ENCODE measurements at regions not wholly inside any gene's neighbourhood (a gene's known extent, or its start where the extent isn't known, plus 50 kb on each side); places are given as distances from the start of the nearest gene placed in this dataset.

- TF ChIP-seq CTCF (conservative IDR thresholded peaks at IDR 0.05): no peak
- TF ChIP-seq EZH2 (IDR thresholded peaks at IDR 0.05; ENCODE audit: low read depth): no peak
These were observed 708.9 kb upstream of the ANKRD30A start for GRCh38 chr10:36416513-36416912.
